Common myeloid progenitor, CD34-positive (primary cell): ENCODE measurements at regions not wholly inside any gene's neighbourhood (a gene's known extent, or its start where the extent isn't known, plus 50 kb on each side); places are given as distances from the start of the nearest gene placed in this dataset.

Experiments
- CTCF ChIA-PET: fragments of 350-600 bp; sonication (Branson Sonifier 250); formaldehyde crosslinking; loops from one replicate; lab custom pipeline; 2021; ENCODE audit warnings: antibody characterized with exemption; lab: Charles Lee
- POLR2A ChIA-PET: fragments of 350-600 bp; sonication (Branson Sonifier 250); formaldehyde crosslinking; loops from one replicate; lab custom pipeline; 2021; ENCODE audit warnings: antibody characterized with exemption; lab: Charles Lee
- DNase-seq, 3 donors: peaks; one replicate each; pipeline versions ENCODE4 v3.0.0 to v3.0.0-alpha.2; 2013
- H3K27ac ChIP-seq, 2 experiments: 1 replicate in 1 of 2; 2 replicates in 1 of 2; pipeline ENCODE4 v1.7.0; 2013; ENCODE audit warnings: inconsistent platforms in 2 of 2, low read length in 2 of 2, mild to moderate bottlenecking in 2 of 2, low read depth in 1 of 2, moderate library complexity in 1 of 2; ENCODE audit not compliant: severe bottlenecking in 2 of 2, insufficient read depth in 1 of 2, poor library complexity in 1 of 2
- H3K27me3 ChIP-seq, 5 experiments: replicated peaks in 2 of 5; 1 replicate in 3 of 5; 2 replicates in 2 of 5; pipeline versions ENCODE4 v1.6.1 to v1.7.0; 2013; ENCODE audit warnings: low read length in 4 of 5, mild to moderate bottlenecking in 2 of 5, moderate library complexity in 2 of 5, inconsistent platforms in 1 of 5; ENCODE audit not compliant: insufficient read depth in 5 of 5, control insufficient read depth in 4 of 5
- H3K36me3 ChIP-seq, 4 experiments: 1 replicate in 2 of 4; 2 replicates in 2 of 4; pipeline versions ENCODE4 v1.6.1 to v1.7.0; 2013; ENCODE audit warnings: low read length in 3 of 4, control low read depth in 1 of 4, mild to moderate bottlenecking in 1 of 4; ENCODE audit not compliant: control insufficient read depth in 4 of 4, insufficient read depth in 4 of 4
- H3K4me1 ChIP-seq, 4 experiments: 1 replicate in 3 of 4; 2 replicates in 1 of 4; pipeline versions ENCODE4 v1.6.1 to v1.7.1; 2013; ENCODE audit warnings: low read length in 3 of 4, mild to moderate bottlenecking in 3 of 4, control low read depth in 1 of 4, inconsistent platforms in 1 of 4, moderate library complexity in 1 of 4; ENCODE audit not compliant: control insufficient read depth in 4 of 4, insufficient read depth in 4 of 4; ENCODE audit errors: control extremely low read depth in 1 of 4
- H3K4me3 ChIP-seq, 7 experiments: 1 replicate in 4 of 7; 2 replicates in 3 of 7; pipeline versions ENCODE4 v1.5.1 to v1.7.0; 2013; ENCODE audit warnings: mild to moderate bottlenecking in 7 of 7, low read length in 6 of 7, moderate library complexity in 6 of 7, inconsistent platforms in 2 of 7, low read depth in 2 of 7, control low read depth in 1 of 7; ENCODE audit not compliant: insufficient read depth in 4 of 7, control insufficient read depth in 1 of 7; ENCODE audit errors: extremely low read depth in 1 of 7
- H3K9me3 ChIP-seq, 5 experiments: 1 replicate in 4 of 5; 2 replicates in 1 of 5; pipeline versions ENCODE4 v1.6.1 to v1.7.1; 2013; ENCODE audit warnings: low read length in 4 of 5, mild to moderate bottlenecking in 2 of 5, inconsistent platforms in 1 of 5, low read depth in 1 of 5, moderate library complexity in 1 of 5; ENCODE audit not compliant: control insufficient read depth in 4 of 5, insufficient read depth in 2 of 5; ENCODE audit errors: control extremely low read depth in 1 of 5
- WGBS: methylation state at CpG from one replicate; pipeline ENCODE4 v1.1.5; 2013; ENCODE audit not compliant: insufficient coverage; 5-methylcytosine and 5-hydroxymethylcytosine counted together

- no peak for DNase-seq
- no peaks in the 10 kb centered on the region for H3K36me3 ChIP-seq
- H3K9me3 ChIP-seq, result peaks cover 0 to 15% (median 8%) of the 10 kb centered on the region in 5 experiments
- no peaks in the 10 kb centered on the region for H3K27me3 ChIP-seq
- no peak overlapping the region for H3K27ac ChIP-seq
- peaks cover 0 to 2% (median 0%) of the 10 kb centered on the region in 4 experiments for H3K4me1 ChIP-seq
- H3K4me3 ChIP-seq, result no peak overlapping the region
- ChIA-PET CTCF (no interaction called here), POLR2A (no interaction called here)
- 100% methylated on average over 1 of the region's 7 CpGs for WGBS
These were observed 323.5 kb upstream of the SLC24A2 start for GRCh38 chr9:20112205-20112783.

DNA sequence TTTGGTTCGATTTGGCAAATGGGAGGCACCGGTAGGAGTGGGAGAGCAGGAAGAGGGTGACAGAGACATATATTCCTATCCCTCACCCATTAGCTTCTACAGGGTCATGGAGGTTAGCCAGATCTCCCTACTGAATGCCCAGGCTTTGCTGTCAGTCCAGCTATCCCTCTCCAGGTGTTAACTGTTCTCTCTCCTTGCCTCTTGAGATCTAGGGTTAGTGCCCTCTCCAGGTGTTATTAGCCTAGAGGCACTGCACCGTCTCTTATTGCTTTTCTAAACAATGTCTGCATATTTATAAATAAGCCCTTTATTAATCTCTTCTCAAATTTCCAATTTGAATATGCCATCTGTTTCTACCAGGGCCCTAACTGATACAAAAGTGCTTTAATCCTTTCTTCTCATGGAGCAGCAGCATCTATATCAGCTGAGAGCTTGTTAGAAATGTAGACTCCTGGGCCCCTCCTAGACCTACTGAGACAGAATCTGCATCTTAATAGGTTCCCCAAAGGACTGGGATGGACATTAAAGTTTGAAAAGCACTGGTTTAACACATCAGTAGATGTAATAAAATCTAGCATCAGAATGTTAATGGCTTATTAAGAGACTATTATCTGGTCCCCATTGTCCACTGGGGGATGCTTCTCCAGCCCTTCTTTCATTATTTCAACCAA, 322.5 kb upstream of the SLC24A2 start:
- Histone ChIP-seq H3K27me3 (no peaks in the 10 kb centered on the region), H3K4me3 (no peak overlapping the region), H3K27ac (no peak overlapping the region), H3K36me3 (no peaks in the 10 kb centered on the region), H3K9me3 (peaks cover 0 to 15% (median 8%) of the 10 kb centered on the region in 5 experiments), H3K4me1 (no peaks in the 10 kb centered on the region)
- DNase-seq, result no peak
- ChIA-PET POLR2A (no interaction called here), CTCF (no interaction called here)
- 100% methylated on average over 1 of the region's 3 CpGs for WGBS

- Histone ChIP-seq H3K9me3 (peaks cover 0 to 2% (median 0%) of the 10 kb centered on the region in 5 experiments), H3K4me3 (no peak overlapping the region), H3K4me1 (no peaks in the 10 kb centered on the region), H3K27me3 (no peaks in the 10 kb centered on the region), H3K27ac (no peak overlapping the region), H3K36me3 (no peaks in the 10 kb centered on the region)
- WGBS, result 100% methylated on average over 1 of the region's 5 CpGs
- POLR2A ChIA-PET, result no interaction called here
- CTCF ChIA-PET, result no interaction called here
- no peak for DNase-seq
These were observed 306.7 kb upstream of the SLC24A2 start for GRCh38 chr9:20095430-20096092.

- H3K9me3 ChIP-seq, result peaks cover 0 to 2% (median 0%) of the 10 kb centered on the region in 5 experiments
- H3K27me3 ChIP-seq, result no peaks in the 10 kb centered on the region
- WGBS, result no CpG with 5 or more reads among the region's 1 CpG
- H3K4me1 ChIP-seq, result no peaks in the 10 kb centered on the region
- ChIA-PET POLR2A (no interaction called here), CTCF (no interaction called here)
- no peaks in the 10 kb centered on the region for H3K36me3 ChIP-seq
- H3K4me3 ChIP-seq, result no peak overlapping the region
- H3K27ac ChIP-seq, result no peak overlapping the region
- no peak for DNase-seq
These were observed 303.7 kb upstream of the SLC24A2 start for GRCh38 chr9:20092561-20092960.

GRCh38 chr9:20087481-20087880, 298.6 kb upstream of the SLC24A2 start:
- peaks cover 0 to 2% (median 0%) of the 10 kb centered on the region in 5 experiments for H3K9me3 ChIP-seq
- no peaks in the 10 kb centered on the region for H3K36me3 ChIP-seq
- H3K4me1 ChIP-seq, result peaks cover 0 to 10% (median 5%) of the 10 kb centered on the region in 4 experiments
- ChIA-PET CTCF (no interaction called here), POLR2A (no interaction called here)
- H3K27me3 ChIP-seq, result no peaks in the 10 kb centered on the region
- no peak for DNase-seq
- 100% methylated on average over 1 of the region's 1 CpG for WGBS
- H3K4me3 ChIP-seq, result no peak overlapping the region
- no peak overlapping the region for H3K27ac ChIP-seq

GRCh38 chr9:20085842-20086241, 297.0 kb upstream of the SLC24A2 start:
- Histone ChIP-seq H3K27me3 (no peaks in the 10 kb centered on the region), H3K4me1 (peaks cover 0 to 10% (median 5%) of the 10 kb centered on the region in 4 experiments), H3K27ac (no peak overlapping the region), H3K9me3 (no peaks in the 10 kb centered on the region), H3K36me3 (no peaks in the 10 kb centered on the region), H3K4me3 (no peak overlapping the region)
- WGBS, result 100% methylated on average over 1 of the region's 1 CpG
- DNase-seq, result peak in 1 of 3 donors; percentile 1
- ChIA-PET CTCF (no interaction called here), POLR2A (interaction anchor here (0.6 kb wide), 1 partner anchor 8 kb away, joined by 4 read pairs; no protein-coding TSS in a partner anchor)

GRCh38 chr9:20084125-20084524, 295.3 kb upstream of the SLC24A2 start:
- ChIA-PET POLR2A (no interaction called here), CTCF (interaction anchor here (0.7 kb wide), 1 partner anchor 62 kb away, joined by 3 read pairs; no protein-coding TSS in a partner anchor)
- DNase-seq, result no peak
- Histone ChIP-seq H3K4me3 (no peak overlapping the region), H3K4me1 (peaks cover 0 to 10% (median 5%) of the 10 kb centered on the region in 4 experiments), H3K9me3 (no peaks in the 10 kb centered on the region), H3K27me3 (no peaks in the 10 kb centered on the region), H3K27ac (no peak overlapping the region), H3K36me3 (no peaks in the 10 kb centered on the region)
- 71% methylated on average over 1 of the region's 2 CpGs for WGBS
